ENCODE measurements at regions not wholly inside any gene's neighbourhood (a gene's known extent, or its start where the extent isn't known, plus 50 kb on each side); places are given as distances from the start of the nearest gene placed in this dataset.

DNA sequence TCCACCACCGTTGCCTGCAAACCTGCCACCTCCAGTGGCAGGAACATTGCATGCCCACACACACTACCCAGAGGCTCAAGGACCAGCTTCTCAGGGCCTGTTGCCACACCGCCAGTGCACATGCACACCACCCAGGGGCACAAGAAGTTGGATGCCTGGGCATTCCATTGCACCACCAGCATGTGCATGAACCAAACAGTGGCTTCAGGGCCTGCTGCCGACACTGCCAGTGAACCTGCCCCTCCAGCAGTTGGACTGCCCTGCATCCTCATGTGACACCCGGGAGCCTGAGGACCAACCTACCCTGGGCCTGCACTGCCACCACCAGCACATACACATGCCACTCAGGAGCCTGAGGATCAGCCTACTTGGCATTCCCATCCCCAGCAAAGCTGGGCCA lies 303.7 kb downstream of the KCNJ2 start:
- POLR2A ChIA-PET (ENCODE audit: unreplicated experiment) = interaction anchor here (0.6 kb wide), 1 partner anchor 154 kb away, joined by 3 read pairs; no protein-coding TSS in a partner anchor
- no peak overlapping the region for H4K8ac ChIP-seq (ENCODE audit: low read depth in 2 of 2, low read length in 2 of 2)

More for the DNA sequence above, 303.7 kb downstream of the KCNJ2 start:
- H2BK20ac ChIP-seq (ENCODE audit: low read depth, low read length) = no peak overlapping the region
- DNase-seq (no peak), ATAC-seq (ENCODE audit: low read depth) (no peak)
- no peak overlapping the region for H3K4me2 ChIP-seq (ENCODE audit: low read depth, low read length)
- in situ Hi-C loops (cut with MboI; ENCODE audit: low sequenced_read_pairs) (no loop called here), intact Hi-C loops (cut with micrococcal nuclease) (no loop called here), dilution Hi-C loops (cut with HindIII; ENCODE audit: low sequenced_read_pairs, unreplicated experiment) (no loop called here)
- no peak overlapping the region for H3K23ac ChIP-seq (ENCODE audit: low read depth, low read length)
- no peaks in the 10 kb centered on the region for H3K79me1 ChIP-seq (ENCODE audit: low read depth in 1 of 2, low read length in 2 of 2)
- no peak overlapping the region for H3K4me3 ChIP-seq (ENCODE audit: insufficient read depth, low read depth, low read length)
- H2AK9ac ChIP-seq (replicated peaks; ENCODE audit: low read depth, low read length, poor library complexity) = no peak overlapping the region
- no peaks in the 10 kb centered on the region for H3K9me1 ChIP-seq (ENCODE audit: insufficient read depth, low read length)
- H3K27me3 ChIP-seq (ENCODE audit: control insufficient read depth, insufficient read depth, low read length) = no peaks in the 10 kb centered on the region
- no peak overlapping the region for H2BK5ac ChIP-seq (ENCODE audit: low read depth, low read length, poor library complexity, severe bottlenecking)
- no peak overlapping the region for H3K56ac ChIP-seq (ENCODE audit: extremely low read depth, insufficient read depth, low read length)
- no peak overlapping the region for H2BK15ac ChIP-seq (ENCODE audit: low read depth, low read length)
- no peak overlapping the region for H4K5ac ChIP-seq (ENCODE audit: low read depth, low read length)
- no peak overlapping the region for H3K27ac ChIP-seq (ENCODE audit: insufficient read depth, low read length)
- CTCF ChIA-PET = no interaction called here
- BruUV-seq (replicated peaks) = no TSS peak
- H3K9me3 ChIP-seq (ENCODE audit: control insufficient read depth, insufficient read depth, low read length) = no peaks in the 10 kb centered on the region
- H2AFZ ChIP-seq (replicated peaks; ENCODE audit: low read length, poor library complexity) = no peak overlapping the region
- H2AK5ac ChIP-seq (ENCODE audit: low read depth, low read length) = no peak overlapping the region
- TF ChIP-seq MAFK (IDR thresholded peaks at IDR 0.05; ENCODE audit: low read depth, low read length) = no peak
- TF ChIP-seq SMC3 (IDR thresholded peaks at IDR 0.05; ENCODE audit: low read depth, low read length) = no peak
- TF ChIP-seq NFE2L2 (IDR thresholded peaks at IDR 0.05; ENCODE audit: low read depth, low read length) = no peak
- TF ChIP-seq RAD21 (IDR thresholded peaks at IDR 0.05; ENCODE audit: low read length) = no peak
- no peak for TF ChIP-seq MAZ (IDR thresholded peaks at IDR 0.05; ENCODE audit: borderline replicate concordance, low read depth, low read length)
- no peak for TF ChIP-seq CHD1 (IDR thresholded peaks at IDR 0.05; ENCODE audit: low read depth, low read length)
- TF ChIP-seq POLR2A (IDR thresholded peaks at IDR 0.05; ENCODE audit: low read depth, low read length) = no peak
- TF ChIP-seq MXI1 (IDR thresholded peaks at IDR 0.05; ENCODE audit: borderline replicate concordance, low read depth, low read length) = no peak
- no peak for TF ChIP-seq RCOR1 (IDR thresholded peaks at IDR 0.05; ENCODE audit: insufficient replicate concordance, low read length)
- TF ChIP-seq, protein P1, sequence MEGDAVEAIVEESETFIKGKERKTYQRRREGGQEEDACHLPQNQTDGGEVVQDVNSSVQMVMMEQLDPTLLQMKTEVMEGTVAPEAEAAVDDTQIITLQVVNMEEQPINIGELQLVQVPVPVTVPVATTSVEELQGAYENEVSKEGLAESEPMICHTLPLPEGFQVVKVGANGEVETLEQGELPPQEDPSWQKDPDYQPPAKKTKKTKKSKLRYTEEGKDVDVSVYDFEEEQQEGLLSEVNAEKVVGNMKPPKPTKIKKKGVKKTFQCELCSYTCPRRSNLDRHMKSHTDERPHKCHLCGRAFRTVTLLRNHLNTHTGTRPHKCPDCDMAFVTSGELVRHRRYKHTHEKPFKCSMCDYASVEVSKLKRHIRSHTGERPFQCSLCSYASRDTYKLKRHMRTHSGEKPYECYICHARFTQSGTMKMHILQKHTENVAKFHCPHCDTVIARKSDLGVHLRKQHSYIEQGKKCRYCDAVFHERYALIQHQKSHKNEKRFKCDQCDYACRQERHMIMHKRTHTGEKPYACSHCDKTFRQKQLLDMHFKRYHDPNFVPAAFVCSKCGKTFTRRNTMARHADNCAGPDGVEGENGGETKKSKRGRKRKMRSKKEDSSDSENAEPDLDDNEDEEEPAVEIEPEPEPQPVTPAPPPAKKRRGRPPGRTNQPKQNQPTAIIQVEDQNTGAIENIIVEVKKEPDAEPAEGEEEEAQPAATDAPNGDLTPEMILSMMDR (conservative IDR thresholded peaks at IDR 0.05; ENCODE audit: low read depth, low read length) = no peak
- no peak for TF ChIP-seq FOS (IDR thresholded peaks at IDR 0.05; ENCODE audit: low read depth, low read length)
- no peak for TF ChIP-seq CEBPB (IDR thresholded peaks at IDR 0.05; ENCODE audit: low read depth, low read length)
- TF ChIP-seq, protein P2, sequence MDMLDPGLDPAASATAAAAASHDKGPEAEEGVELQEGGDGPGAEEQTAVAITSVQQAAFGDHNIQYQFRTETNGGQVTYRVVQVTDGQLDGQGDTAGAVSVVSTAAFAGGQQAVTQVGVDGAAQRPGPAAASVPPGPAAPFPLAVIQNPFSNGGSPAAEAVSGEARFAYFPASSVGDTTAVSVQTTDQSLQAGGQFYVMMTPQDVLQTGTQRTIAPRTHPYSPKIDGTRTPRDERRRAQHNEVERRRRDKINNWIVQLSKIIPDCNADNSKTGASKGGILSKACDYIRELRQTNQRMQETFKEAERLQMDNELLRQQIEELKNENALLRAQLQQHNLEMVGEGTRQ (IDR thresholded peaks at IDR 0.05; ENCODE audit: low read depth, low read length) = no peak
- no peak for TF ChIP-seq RFX5 (IDR thresholded peaks at IDR 0.05; ENCODE audit: low read depth, low read length)
- H3K18ac ChIP-seq (ENCODE audit: low read depth, low read length) = no peak overlapping the region
- H3K9ac ChIP-seq (ENCODE audit: low read depth, low read length) = no peak overlapping the region
- H4K20me1 ChIP-seq (ENCODE audit: insufficient read depth, low read length) = no peaks in the 10 kb centered on the region
- WGBS, 2 experiments (ENCODE audit: extremely low coverage in 2 of 2, insufficient read length in 1 of 2) = no CpG with 5 or more reads among the region's 4 CpGs
- no peak overlapping the region for H4K91ac ChIP-seq (ENCODE audit: insufficient read depth, low read depth, low read length)
- no peak overlapping the region for H2BK120ac ChIP-seq (ENCODE audit: low read depth, low read length)
- no peaks in the 10 kb centered on the region for H3K4me1 ChIP-seq (ENCODE audit: control insufficient read depth, insufficient read depth, low read length)
- no peak overlapping the region for H3K14ac ChIP-seq (replicated peaks; ENCODE audit: low read depth, low read length)
- H3K36me3 ChIP-seq (ENCODE audit: control insufficient read depth, insufficient read depth, low read length) = no peaks in the 10 kb centered on the region
- H3K4ac ChIP-seq (ENCODE audit: low read depth, low read length) = no peak overlapping the region

Measured in IMR-90 (cell line).